GM12864 (cell line): ENCODE measurements at regions not wholly inside any gene's neighbourhood (a gene's known extent, or its start where the extent isn't known, plus 50 kb on each side); places are given as distances from the start of the nearest gene placed in this dataset.

Experiments used
- DNase-seq: peaks from one replicate; pipeline ENCODE4 v3.0.0-alpha.2; 2011; ENCODE audit warnings: low read depth
- H3K4me3 ChIP-seq: 2 replicates; pipeline ENCODE4 v1.5.1; 2011; ENCODE audit warnings: mild to moderate bottlenecking, low read depth, low read length, control low read depth
- CTCF ChIP-seq: IDR thresholded peaks from 2 replicates; pipeline ENCODE4 v1.5.1; 2011; ENCODE audit warnings: low read depth, mild to moderate bottlenecking, moderate library complexity, low read length, control low read depth, inconsistent platforms; ENCODE audit errors: missing control alignments

GRCh38 chr7:132708470-132708869, 132.2 kb upstream of the PLXNA4 start:
- H3K4me3 ChIP-seq: no peak overlapping the region
- TF ChIP-seq CTCF: no peak
- no peak for DNase-seq

- no peak for TF ChIP-seq CTCF
- no peak overlapping the region for H3K4me3 ChIP-seq
- DNase-seq: no peak
Observed at GRCh38 chr7:132705146-132705545, 128.9 kb upstream of the PLXNA4 start.

- TF ChIP-seq CTCF: no peak
- DNase-seq: no peak
- no peak overlapping the region for H3K4me3 ChIP-seq
Observed at GRCh38 chr7:132703742-132704141, 127.5 kb upstream of the PLXNA4 start.

GRCh38 chr7:132697003-132697402, 120.7 kb upstream of the PLXNA4 start:
- DNase-seq: no peak
- TF ChIP-seq CTCF: no peak
- H3K4me3 ChIP-seq: no peak overlapping the region

- no peak for TF ChIP-seq CTCF
Observed at GRCh38 chr7:132696332-132696731, 120.1 kb upstream of the PLXNA4 start.

GRCh38 chr7:132691201-132691600, 114.9 kb upstream of the PLXNA4 start:
- H3K4me3 ChIP-seq: no peak overlapping the region
- DNase-seq: no peak
- TF ChIP-seq CTCF: no peak

More at GRCh38 chr7:132696332-132696731, 120.1 kb upstream of the PLXNA4 start:
- no peak overlapping the region for H3K4me3 ChIP-seq
- no peak for DNase-seq

- no peak for TF ChIP-seq CTCF
- DNase-seq: no peak
- H3K4me3 ChIP-seq: no peak overlapping the region
Observed at GRCh38 chr7:132690174-132690573, 113.9 kb upstream of the PLXNA4 start.
